Keratinocyte (primary cell): ENCODE measurements at regions not wholly inside any gene's neighbourhood (a gene's known extent, or its start where the extent isn't known, plus 50 kb on each side); places are given as distances from the start of the nearest gene placed in this dataset.

Source experiments
- DNase-seq: peaks from one replicate; pipeline ENCODE4 v3.0.0-alpha.2; 2011; ENCODE audit warnings: low read depth, missing footprints, low spot score
- FAIRE-seq: peaks from 2 replicates; lab custom pipeline; 2011; peaks lifted over from hg19 to GRCh38; lab: Jason Lieb, UNC
- H2AFZ ChIP-seq: 2 replicates; pipeline ENCODE4 v1.6.0; 2012; ENCODE audit warnings: low read length, control low read depth, inconsistent platforms; ENCODE audit not compliant: control insufficient read depth
- H3K27ac ChIP-seq: 2 replicates; pipeline ENCODE4 v1.5.1; 2011; ENCODE audit warnings: low read length; ENCODE audit not compliant: control insufficient read depth, insufficient read depth
- H3K27me3 ChIP-seq: 3 replicates; pipeline ENCODE4 v1.6.0; 2011; ENCODE audit warnings: low read length; ENCODE audit not compliant: control insufficient read depth, insufficient read depth; ENCODE audit errors: extremely low read depth
- H3K36me3 ChIP-seq, 2 experiments: 2 replicates in 1 of 2; 3 replicates in 1 of 2; pipeline ENCODE4 v1.5.1; 2011; ENCODE audit warnings: low read length in 2 of 2, mild to moderate bottlenecking in 1 of 2; ENCODE audit not compliant: control insufficient read depth in 2 of 2, insufficient read depth in 2 of 2; ENCODE audit errors: extremely low read depth in 1 of 2
- H3K4me1 ChIP-seq: 3 replicates; pipeline ENCODE4 v1.5.1; 2011; ENCODE audit warnings: low read length; ENCODE audit not compliant: control insufficient read depth, insufficient read depth; ENCODE audit errors: extremely low read depth
- H3K4me2 ChIP-seq: 3 replicates; pipeline ENCODE4 v1.6.0; 2011; ENCODE audit warnings: low read depth, low read length; ENCODE audit not compliant: control insufficient read depth, insufficient read depth; ENCODE audit errors: extremely low read depth
- H3K4me3 ChIP-seq, 3 experiments: fragments of 200-600 bp in 1 of 3; sonication (generic) in 1 of 3; 2 replicates in 2 of 3; 3 replicates in 1 of 3; pipeline ENCODE4 v1.5.1; 2011 to 2016; ENCODE audit warnings: low read length in 3 of 3, mild to moderate bottlenecking in 3 of 3, control low read depth in 2 of 3, inconsistent platforms in 1 of 3, low read depth in 1 of 3, mixed read lengths in 1 of 3, mixed run types in 1 of 3, moderate library complexity in 1 of 3; ENCODE audit not compliant: control insufficient read depth in 2 of 3, insufficient read depth in 2 of 3; ENCODE audit errors: extremely low read depth in 1 of 3
- H3K79me2 ChIP-seq: 2 replicates; pipeline ENCODE4 v1.6.0; 2012; ENCODE audit warnings: low read length; ENCODE audit not compliant: control insufficient read depth, insufficient read depth
- H3K9ac ChIP-seq: 3 replicates; pipeline ENCODE4 v1.6.0; 2011; ENCODE audit warnings: low read length; ENCODE audit not compliant: control insufficient read depth, insufficient read depth; ENCODE audit errors: extremely low read depth
- H3K9me1 ChIP-seq: 3 replicates; pipeline ENCODE4 v1.6.0; 2011; ENCODE audit warnings: low read length; ENCODE audit not compliant: control insufficient read depth, insufficient read depth; ENCODE audit errors: extremely low read depth
- H3K9me3 ChIP-seq: 2 replicates; pipeline ENCODE4 v1.5.1; 2012; ENCODE audit warnings: low read depth, low read length; ENCODE audit not compliant: control insufficient read depth
- H4K20me1 ChIP-seq: 3 replicates; pipeline ENCODE4 v1.6.0; 2011; ENCODE audit warnings: low read length; ENCODE audit not compliant: control insufficient read depth, insufficient read depth; ENCODE audit errors: extremely low read depth
- EZH2 ChIP-seq: IDR thresholded peaks from one replicate; pipeline ENCODE4 v1.6.1; 2012; ENCODE audit warnings: inconsistent platforms, mild to moderate bottlenecking, low read length, moderate library complexity
- dilution Hi-C: fragments of 300-500 bp; cut with MboI; formaldehyde crosslinking; loops from one replicate; pipeline ENCODE4 v1.7.0; 2020; ENCODE audit warnings: low sequenced_read_pairs; ENCODE audit not compliant: extremely low pct_ligation_motif_present
- TF ChIP-seq, protein P1 (sequence below), 3 experiments: IDR thresholded peaks in 1 of 3; conservative IDR thresholded peaks in 1 of 3; optimal IDR thresholded peaks in 1 of 3; 2 replicates in 2 of 3; 3 replicates in 1 of 3; pipeline versions ENCODE3 to v1.5.1; 2011; ENCODE audit warnings: low read length in 3 of 3, mild to moderate bottlenecking in 3 of 3, moderate library complexity in 2 of 3, control low read depth in 1 of 3, inconsistent platforms in 1 of 3; ENCODE audit not compliant: insufficient read depth in 2 of 3; ENCODE audit errors: extremely low read depth in 1 of 3

DNA sequence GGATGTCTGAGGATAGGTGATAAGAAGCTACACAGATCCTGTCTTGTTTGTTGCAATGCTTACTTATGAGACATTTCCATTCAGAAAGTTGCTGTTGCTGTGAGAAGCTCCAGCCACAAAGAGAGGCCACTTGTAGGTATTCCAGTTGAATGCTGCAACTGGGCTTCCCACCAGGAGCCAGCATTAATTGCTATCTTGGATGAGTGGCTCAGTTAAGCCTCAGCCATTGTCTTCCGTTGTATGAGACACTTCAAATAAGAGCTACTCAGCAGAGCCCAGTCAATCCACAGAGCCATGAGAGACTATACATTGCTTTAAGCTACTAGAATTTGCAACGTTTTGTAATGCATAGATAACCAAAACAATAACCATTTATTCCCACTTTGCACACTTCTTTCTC is 104.3 kb upstream of the ARRDC3 start:
- Histone ChIP-seq H3K4me2 (no peak overlapping the region), H3K4me3 (no peak overlapping the region), H2AFZ (no peak overlapping the region), H3K4me1 (no peaks in the 10 kb centered on the region), H3K27ac (no peak overlapping the region), H3K27me3 (no peaks in the 10 kb centered on the region), H3K36me3 (no peaks in the 10 kb centered on the region), H3K9me3 (no peaks in the 10 kb centered on the region), H4K20me1 (no peaks in the 10 kb centered on the region), H3K9ac (no peak overlapping the region), H3K9me1 (no peaks in the 10 kb centered on the region), H3K79me2 (no peaks in the 10 kb centered on the region)
- DNase-seq = no peak
- TF ChIP-seq EZH2 = no peak
- TF ChIP-seq, protein P1, sequence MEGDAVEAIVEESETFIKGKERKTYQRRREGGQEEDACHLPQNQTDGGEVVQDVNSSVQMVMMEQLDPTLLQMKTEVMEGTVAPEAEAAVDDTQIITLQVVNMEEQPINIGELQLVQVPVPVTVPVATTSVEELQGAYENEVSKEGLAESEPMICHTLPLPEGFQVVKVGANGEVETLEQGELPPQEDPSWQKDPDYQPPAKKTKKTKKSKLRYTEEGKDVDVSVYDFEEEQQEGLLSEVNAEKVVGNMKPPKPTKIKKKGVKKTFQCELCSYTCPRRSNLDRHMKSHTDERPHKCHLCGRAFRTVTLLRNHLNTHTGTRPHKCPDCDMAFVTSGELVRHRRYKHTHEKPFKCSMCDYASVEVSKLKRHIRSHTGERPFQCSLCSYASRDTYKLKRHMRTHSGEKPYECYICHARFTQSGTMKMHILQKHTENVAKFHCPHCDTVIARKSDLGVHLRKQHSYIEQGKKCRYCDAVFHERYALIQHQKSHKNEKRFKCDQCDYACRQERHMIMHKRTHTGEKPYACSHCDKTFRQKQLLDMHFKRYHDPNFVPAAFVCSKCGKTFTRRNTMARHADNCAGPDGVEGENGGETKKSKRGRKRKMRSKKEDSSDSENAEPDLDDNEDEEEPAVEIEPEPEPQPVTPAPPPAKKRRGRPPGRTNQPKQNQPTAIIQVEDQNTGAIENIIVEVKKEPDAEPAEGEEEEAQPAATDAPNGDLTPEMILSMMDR (optimal IDR thresholded peaks at IDR 0.05 in 1 of 3, IDR thresholded peaks at IDR 0.05 in 1 of 3, conservative IDR thresholded peaks at IDR 0.05 in 1 of 3; ENCODE audit: extremely low read depth in 1 of 3, insufficient read depth in 2 of 3, low read length in 3 of 3) = no peak
- no peak for FAIRE-seq
- dilution Hi-C loops = no loop called here

DNA sequence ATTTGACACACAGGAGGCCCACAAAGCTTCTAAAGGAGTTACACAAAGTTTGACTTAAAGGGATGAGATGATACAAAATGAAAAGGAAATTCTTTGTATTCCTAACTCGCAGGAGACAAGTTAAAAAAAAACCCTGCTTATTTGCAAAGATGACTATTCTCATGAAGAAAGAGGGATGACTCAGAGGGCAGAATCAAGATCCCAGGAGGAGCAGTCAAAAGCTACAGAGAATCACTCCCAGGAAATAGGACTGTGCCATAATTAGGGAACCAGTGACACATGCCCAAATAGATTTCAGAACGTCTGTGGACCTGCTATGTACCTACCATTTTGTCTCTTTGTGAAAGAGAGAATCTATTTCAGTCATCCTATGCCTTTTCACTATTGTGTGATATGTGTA is 103.5 kb upstream of the ARRDC3 start:
- H3K4me3 ChIP-seq = no peak overlapping the region
- TF ChIP-seq, protein P1 (optimal IDR thresholded peaks at IDR 0.05 in 1 of 3, IDR thresholded peaks at IDR 0.05 in 1 of 3, conservative IDR thresholded peaks at IDR 0.05 in 1 of 3; ENCODE audit: extremely low read depth in 1 of 3, insufficient read depth in 2 of 3, low read length in 3 of 3) = no peak
- TF ChIP-seq EZH2 = no peak
- H3K9ac ChIP-seq = no peak overlapping the region
- no peaks in the 10 kb centered on the region for H3K79me2 ChIP-seq
- no peak overlapping the region for H3K4me2 ChIP-seq
- DNase-seq = no peak
- no peaks in the 10 kb centered on the region for H4K20me1 ChIP-seq
- no peaks in the 10 kb centered on the region for H3K9me3 ChIP-seq
- H2AFZ ChIP-seq = no peak overlapping the region
- no peaks in the 10 kb centered on the region for H3K4me1 ChIP-seq
- no peak overlapping the region for H3K27ac ChIP-seq
- no peak for FAIRE-seq
- dilution Hi-C loops = no loop called here
- H3K36me3 ChIP-seq = no peaks in the 10 kb centered on the region
- no peaks in the 10 kb centered on the region for H3K9me1 ChIP-seq
- H3K27me3 ChIP-seq = no peaks in the 10 kb centered on the region
